PC-9 (cell line): ENCODE measurements at regions not wholly inside any gene's neighbourhood (a gene's known extent, or its start where the extent isn't known, plus 50 kb on each side); places are given as distances from the start of the nearest gene placed in this dataset.

ENCODE experiments used
- CTCF ChIP-seq: fragments of 200-600 bp; sonication (generic); conservative IDR thresholded peaks from 2 replicates; pipeline ENCODE4 v1.6.1; 2017; ENCODE audit warnings: mixed run types, antibody characterized with exemption, mild to moderate bottlenecking, moderate library complexity
- EZH2 ChIP-seq: fragments of 200-600 bp; sonication (generic); IDR thresholded peaks from 2 replicates; pipeline ENCODE4 v1.8.0; 2017; ENCODE audit warnings: antibody characterized with exemption, low read depth

- TF ChIP-seq CTCF (no peak), EZH2 (no peak)
Observed at GRCh38 chr13:65857942-65858565, 1372.1 kb downstream of the PCDH9 start.
